MM.1S (cell line): ENCODE measurements at regions not wholly inside any gene's neighbourhood (a gene's known extent, or its start where the extent isn't known, plus 50 kb on each side); places are given as distances from the start of the nearest gene placed in this dataset.

Source experiments
- CTCF ChIP-seq: fragments of 300-600 bp; sonication (generic); IDR thresholded peaks from 2 replicates; pipeline ENCODE4 v1.5.1; 2016; ENCODE audit warnings: antibody characterized with exemption, low read length, mixed read lengths
- EZH2 ChIP-seq: fragments of 300-600 bp; sonication (generic); optimal IDR thresholded peaks from 2 replicates; pipeline ENCODE3; 2017; ENCODE audit warnings: low read depth, mild to moderate bottlenecking, antibody characterized with exemption, low read length, mixed read lengths
- EZH2phosphoT487 ChIP-seq: fragments of 300-600 bp; sonication (generic); IDR thresholded peaks from 2 replicates; pipeline ENCODE4 v1.6.1; 2018; ENCODE audit warnings: antibody characterized with exemption, low read length

DNA sequence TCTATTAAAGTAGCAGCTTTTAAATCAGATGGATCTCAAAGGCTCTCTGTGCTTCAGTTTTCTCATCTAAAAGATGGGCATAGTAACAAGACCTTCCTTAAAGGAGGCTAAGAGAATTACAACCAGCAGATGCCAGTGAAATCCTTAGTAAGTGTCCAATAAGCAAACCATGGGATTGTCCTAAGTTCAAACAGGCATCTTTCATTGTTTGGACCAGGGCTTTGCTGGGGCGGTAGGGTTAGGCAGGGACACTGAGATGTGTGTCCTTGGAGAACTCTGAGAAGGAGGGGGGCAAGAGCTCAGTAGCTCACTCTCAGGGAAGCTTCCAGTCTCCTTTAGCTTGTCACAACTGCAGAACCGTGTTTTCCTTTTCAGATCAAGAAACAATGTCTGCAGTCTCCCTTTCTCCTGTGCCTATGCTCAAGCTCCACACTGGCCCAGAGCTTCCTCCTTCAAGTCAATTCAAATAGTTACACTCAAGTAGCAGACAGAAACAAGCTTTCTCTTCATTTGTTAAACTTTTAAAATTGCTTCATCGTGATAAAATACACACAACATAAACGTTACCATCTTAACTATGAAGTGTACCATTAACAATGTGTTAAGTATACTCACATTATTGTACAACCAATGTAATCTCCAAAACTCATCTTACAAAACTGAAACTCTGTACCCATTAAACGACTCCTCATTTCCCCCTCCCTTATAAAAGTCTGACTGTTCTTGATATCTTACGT lies 216.2 kb downstream of the PIK3R1 start:
- no peak for TF ChIP-seq CTCF
- TF ChIP-seq EZH2: no peak
- TF ChIP-seq EZH2phosphoT487: no peak
